B cell (primary cell): ENCODE measurements at regions not wholly inside any gene's neighbourhood (a gene's known extent, or its start where the extent isn't known, plus 50 kb on each side); places are given as distances from the start of the nearest gene placed in this dataset.

Source experiments
- ATAC-seq: fragments of 200-7000 bp; cut with Tn5 transposase; one replicate; pipeline ENCODE4 v1.10.0; 2021; ENCODE audit warnings: low read depth, mild to moderate bottlenecking, moderate number of reproducible peaks, moderate library complexity
- CTCF ChIA-PET: fragments of 350-600 bp; sonication (Branson Sonifier 250); formaldehyde crosslinking; loops from one replicate; lab custom pipeline; 2021; ENCODE audit warnings: antibody characterized with exemption, inconsistent platforms; lab: Charles Lee
- POLR2A ChIA-PET: fragments of 350-600 bp; sonication (Branson Sonifier 250); formaldehyde crosslinking; loops from one replicate; lab custom pipeline; 2021; ENCODE audit warnings: antibody characterized with exemption; lab: Charles Lee
- DNase-seq: peaks from one replicate; pipeline ENCODE4 v3.0.0; 2013
- H2AFZ ChIP-seq: 2 replicates; pipeline ENCODE4 v1.6.1; 2012; ENCODE audit warnings: mild to moderate bottlenecking, low read depth, low read length; ENCODE audit not compliant: insufficient read depth, poor library complexity, severe bottlenecking
- H3K27ac ChIP-seq, 2 donors: 1 replicate in 1 of 2; 2 replicates in 1 of 2; pipeline ENCODE4 v1.5.1; 2012 to 2013; ENCODE audit warnings: low read length in 2 of 2, mild to moderate bottlenecking in 2 of 2, moderate library complexity in 1 of 2
- H3K27me3 ChIP-seq, 4 experiments: fragments of 200-600 bp in 1 of 4; sonication (generic) in 1 of 4; replicated peaks in 1 of 4; 1 replicate in 2 of 4; 2 replicates in 2 of 4; pipeline versions ENCODE4 v1.6.1 to v1.7.0; 2013 to 2016; ENCODE audit warnings: low read length in 3 of 4, mild to moderate bottlenecking in 2 of 4, mixed read lengths in 1 of 4, moderate library complexity in 1 of 4; ENCODE audit not compliant: insufficient read depth in 4 of 4, control insufficient read depth in 3 of 4; ENCODE audit errors: control extremely low read depth in 1 of 4
- H3K36me3 ChIP-seq, 2 experiments: replicated peaks in 1 of 2; 1 replicate in 1 of 2; 2 replicates in 1 of 2; pipeline versions ENCODE4 v1.6.1 to v1.7.1; 2013; ENCODE audit warnings: low read length in 1 of 2; ENCODE audit not compliant: insufficient read depth in 2 of 2, control insufficient read depth in 1 of 2; ENCODE audit errors: control extremely low read depth in 1 of 2, extremely low read depth in 1 of 2
- H3K4me1 ChIP-seq, 2 donors: fragments of 200-600 bp in 1 of 2; sonication (generic) in 1 of 2; 1 replicate in 1 of 2; 2 replicates in 1 of 2; pipeline versions ENCODE4 v1.5.1 to v1.6.1; 2013 to 2017; ENCODE audit warnings: low read length in 2 of 2; ENCODE audit not compliant: control insufficient read depth in 2 of 2, insufficient read depth in 2 of 2
- H3K4me2 ChIP-seq: replicated peaks from 2 replicates; pipeline ENCODE3; 2012; ENCODE audit warnings: mild to moderate bottlenecking, low read depth, low read length; ENCODE audit not compliant: poor library complexity, severe bottlenecking
- H3K4me3 ChIP-seq, 5 experiments: fragments of 200-600 bp in 1 of 5; sonication (generic) in 1 of 5; 1 replicate in 3 of 5; 2 replicates in 2 of 5; pipeline versions ENCODE4 v1.5.1 to v1.7.0; 2011 to 2016; ENCODE audit warnings: low read length in 4 of 5, mild to moderate bottlenecking in 4 of 5, low read depth in 2 of 5, control low read depth in 1 of 5, moderate library complexity in 1 of 5; ENCODE audit not compliant: insufficient read depth in 1 of 5; ENCODE audit errors: control extremely low read depth in 1 of 5, extremely low read depth in 1 of 5
- H3K79me2 ChIP-seq: fragments of 200-600 bp; sonication (generic); one replicate; pipeline ENCODE4 v1.6.0; 2016; ENCODE audit warnings: low read length; ENCODE audit not compliant: control insufficient read depth, insufficient read depth
- H3K9ac ChIP-seq: fragments of 200-600 bp; sonication (generic); 2 replicates; pipeline ENCODE4 v1.6.1; 2017; ENCODE audit warnings: mild to moderate bottlenecking, low read length, moderate library complexity
- H3K9me3 ChIP-seq, 3 donors: one replicate each; pipeline versions ENCODE4 v1.6.1 to v1.7.1; 2013; ENCODE audit warnings: low read length in 2 of 3; ENCODE audit not compliant: control insufficient read depth in 2 of 3, insufficient read depth in 1 of 3; ENCODE audit errors: control extremely low read depth in 1 of 3
- H4K20me1 ChIP-seq: 2 replicates; pipeline ENCODE4 v1.6.0; 2012; ENCODE audit warnings: mild to moderate bottlenecking, low read length; ENCODE audit not compliant: insufficient read depth, control insufficient read depth, poor library complexity, severe bottlenecking
- H3K27ac Mint-ChIP-seq: one replicate; pipeline ENCODE4 v1.8.0; 2021; ENCODE audit warnings: mixed read lengths
- H3K27me3 Mint-ChIP-seq: one replicate; pipeline ENCODE4 v1.8.0; 2021; ENCODE audit warnings: mixed read lengths
- H3K4me1 Mint-ChIP-seq: one replicate; pipeline ENCODE4 v1.8.0; 2021; ENCODE audit warnings: mixed read lengths
- H3K4me3 Mint-ChIP-seq: one replicate; pipeline ENCODE4 v1.8.0; 2021; ENCODE audit warnings: mixed read lengths
- H3K9me3 Mint-ChIP-seq: one replicate; pipeline ENCODE4 v1.8.0; 2022; ENCODE audit warnings: mixed read lengths; ENCODE audit not compliant: insufficient read depth
- EZH2 ChIP-seq: IDR thresholded peaks from 2 replicates; pipeline ENCODE4 v1.6.1; 2012; ENCODE audit warnings: borderline replicate concordance, low read depth, mild to moderate bottlenecking, moderate library complexity, low read length; ENCODE audit not compliant: insufficient read depth, poor library complexity, severe bottlenecking
- WGBS: methylation state at CpG from one replicate; pipeline ENCODE4 v1.1.5; 2013; ENCODE audit warnings: missing lambda C conversion rate; ENCODE audit not compliant: insufficient coverage; 5-methylcytosine and 5-hydroxymethylcytosine counted together
- intact Hi-C: fragments of 100-400 bp; cut with micrococcal nuclease; formaldehyde crosslinking; loops from one replicate; pipeline ENCODE4 v1.10.0; 2022
- TF ChIP-seq, protein P1 (sequence below): fragments of 200-600 bp; IDR thresholded peaks from one replicate; pipeline ENCODE4 v1.8.0; 2022; ENCODE audit warnings: antibody characterized with exemption, mild to moderate bottlenecking

DNA sequence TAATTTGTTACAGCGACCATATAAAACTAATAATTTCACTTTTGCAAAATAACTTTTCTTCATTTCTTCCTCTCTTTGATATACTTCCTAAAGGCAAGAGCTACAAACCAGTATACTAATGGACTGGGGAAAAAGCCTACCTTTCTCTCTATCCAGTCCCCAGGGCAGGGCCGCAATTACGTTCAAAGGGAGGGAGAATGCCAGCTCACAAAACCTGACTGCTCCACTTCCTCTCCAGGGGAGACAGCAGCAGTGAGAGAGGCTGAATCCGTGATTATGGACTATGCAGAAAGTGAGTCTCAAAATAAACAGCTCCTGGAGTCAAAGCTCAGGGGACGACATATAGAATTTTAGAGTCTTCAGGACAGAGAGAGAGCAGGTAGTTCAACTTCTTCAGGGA, 126.9 kb upstream of the HES1 start:
- intact Hi-C loops: no loop called here
- Histone ChIP-seq H3K27ac (no peak overlapping the region), H3K9ac (no peak overlapping the region), H3K4me2 (no peak overlapping the region), H3K27me3 (peaks cover 0 to 4% (median 1%) of the 10 kb centered on the region in 4 experiments), H3K36me3 (no peaks in the 10 kb centered on the region), H3K4me3 (no peak overlapping the region), H3K79me2 (no peaks in the 10 kb centered on the region), H4K20me1 (no peaks in the 10 kb centered on the region), H2AFZ (no peak overlapping the region), H3K4me1 (peaks cover 16 to 18% of the 10 kb centered on the region in 2 donors), H3K9me3 (no peaks in the 10 kb centered on the region)
- DNase-seq: no peak
- ATAC-seq: no peak
- Mint-ChIP-seq H3K4me3 (no peak overlapping the region), H3K4me1 (peaks cover 18% of the 10 kb centered on the region), H3K27ac (no peak overlapping the region), H3K9me3 (no peaks in the 10 kb centered on the region), H3K27me3 (no peaks in the 10 kb centered on the region)
- ChIA-PET CTCF (interaction anchor here (0.7 kb wide), 1 partner anchor 219 kb away, joined by 3 read pairs; no protein-coding TSS in a partner anchor), POLR2A (no interaction called here)
- TF ChIP-seq, protein P1, sequence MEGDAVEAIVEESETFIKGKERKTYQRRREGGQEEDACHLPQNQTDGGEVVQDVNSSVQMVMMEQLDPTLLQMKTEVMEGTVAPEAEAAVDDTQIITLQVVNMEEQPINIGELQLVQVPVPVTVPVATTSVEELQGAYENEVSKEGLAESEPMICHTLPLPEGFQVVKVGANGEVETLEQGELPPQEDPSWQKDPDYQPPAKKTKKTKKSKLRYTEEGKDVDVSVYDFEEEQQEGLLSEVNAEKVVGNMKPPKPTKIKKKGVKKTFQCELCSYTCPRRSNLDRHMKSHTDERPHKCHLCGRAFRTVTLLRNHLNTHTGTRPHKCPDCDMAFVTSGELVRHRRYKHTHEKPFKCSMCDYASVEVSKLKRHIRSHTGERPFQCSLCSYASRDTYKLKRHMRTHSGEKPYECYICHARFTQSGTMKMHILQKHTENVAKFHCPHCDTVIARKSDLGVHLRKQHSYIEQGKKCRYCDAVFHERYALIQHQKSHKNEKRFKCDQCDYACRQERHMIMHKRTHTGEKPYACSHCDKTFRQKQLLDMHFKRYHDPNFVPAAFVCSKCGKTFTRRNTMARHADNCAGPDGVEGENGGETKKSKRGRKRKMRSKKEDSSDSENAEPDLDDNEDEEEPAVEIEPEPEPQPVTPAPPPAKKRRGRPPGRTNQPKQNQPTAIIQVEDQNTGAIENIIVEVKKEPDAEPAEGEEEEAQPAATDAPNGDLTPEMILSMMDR: no peak
- TF ChIP-seq EZH2: no peak
- WGBS: 77% methylated on average over 2 of the region's 5 CpGs

DNA sequence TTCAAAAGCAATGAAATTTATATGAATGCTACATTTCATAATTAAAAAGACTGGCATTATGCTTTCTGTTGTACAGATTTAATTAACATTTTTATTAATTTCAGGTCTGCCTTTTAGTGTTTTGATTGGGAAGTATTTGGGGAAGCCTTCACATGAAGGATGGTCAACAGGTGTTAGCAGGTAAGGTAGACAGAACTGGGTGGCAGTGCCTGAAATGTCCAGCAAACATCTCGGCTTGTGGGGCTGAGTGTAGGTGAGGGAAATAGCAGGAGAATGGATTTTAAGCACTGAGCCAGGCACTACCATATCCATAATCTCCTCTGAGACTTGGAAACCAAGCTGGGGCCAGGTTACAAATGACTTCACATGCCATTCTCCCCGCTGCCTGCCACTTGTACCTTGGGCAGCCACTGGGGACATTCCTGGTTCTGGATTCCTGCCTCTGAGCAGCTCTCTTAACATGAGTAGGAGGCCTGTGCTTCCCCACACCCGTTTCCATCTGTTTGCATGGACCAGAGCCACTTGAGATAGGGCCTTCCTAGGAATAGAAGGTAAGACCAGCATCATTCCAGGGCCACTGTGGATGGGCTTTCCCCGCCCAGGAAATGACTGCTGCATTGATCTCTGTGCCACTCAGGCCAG, 125.9 kb upstream of the HES1 start:
- Histone ChIP-seq H3K27ac (no peak overlapping the region), H3K4me1 (peaks cover 6 to 9% of the 10 kb centered on the region in 2 donors), H4K20me1 (no peaks in the 10 kb centered on the region), H3K36me3 (no peaks in the 10 kb centered on the region), H3K79me2 (no peaks in the 10 kb centered on the region), H3K27me3 (peaks cover 0 to 4% (median 1%) of the 10 kb centered on the region in 4 experiments), H3K9ac (no peak overlapping the region), H2AFZ (no peak overlapping the region), H3K4me3 (no peak overlapping the region), H3K9me3 (no peaks in the 10 kb centered on the region), H3K4me2 (no peak overlapping the region)
- intact Hi-C loops: no loop called here
- no peak overlapping the region for H3K27ac Mint-ChIP-seq
- WGBS: 80% methylated on average over 3 of the region's 4 CpGs
- no peak for DNase-seq
- peaks cover 11% of the 10 kb centered on the region for H3K4me1 Mint-ChIP-seq
- no peak for ATAC-seq
- no peak overlapping the region for H3K4me3 Mint-ChIP-seq
- no peaks in the 10 kb centered on the region for H3K9me3 Mint-ChIP-seq
- no peaks in the 10 kb centered on the region for H3K27me3 Mint-ChIP-seq
- TF ChIP-seq, protein P1: no peak
- no peak for TF ChIP-seq EZH2
- POLR2A ChIA-PET: no interaction called here
- CTCF ChIA-PET: no interaction called here
